HL-60 (cell line): ENCODE measurements at regions not wholly inside any gene's neighbourhood (a gene's known extent, or its start where the extent isn't known, plus 50 kb on each side); places are given as distances from the start of the nearest gene placed in this dataset.

ENCODE experiments used
- GABPA ChIP-seq: IDR thresholded peaks from 2 replicates; pipeline ENCODE4 v1.6.1; 2012; ENCODE audit warnings: low read depth
- POLR2AphosphoS5 ChIP-seq: IDR thresholded peaks from 2 replicates; pipeline ENCODE4 v1.6.1; 2012; ENCODE audit warnings: low read depth
- SPI1 ChIP-seq: IDR thresholded peaks from 2 replicates; pipeline ENCODE4 v1.6.1; 2012; ENCODE audit warnings: low read depth, mild to moderate bottlenecking, borderline replicate concordance
- TF ChIP-seq, protein P1 (sequence below): IDR thresholded peaks from one replicate; pipeline ENCODE4 v1.5.1; 2011; ENCODE audit warnings: low read length, control low read depth, inconsistent platforms; ENCODE audit not compliant: insufficient read depth

DNA sequence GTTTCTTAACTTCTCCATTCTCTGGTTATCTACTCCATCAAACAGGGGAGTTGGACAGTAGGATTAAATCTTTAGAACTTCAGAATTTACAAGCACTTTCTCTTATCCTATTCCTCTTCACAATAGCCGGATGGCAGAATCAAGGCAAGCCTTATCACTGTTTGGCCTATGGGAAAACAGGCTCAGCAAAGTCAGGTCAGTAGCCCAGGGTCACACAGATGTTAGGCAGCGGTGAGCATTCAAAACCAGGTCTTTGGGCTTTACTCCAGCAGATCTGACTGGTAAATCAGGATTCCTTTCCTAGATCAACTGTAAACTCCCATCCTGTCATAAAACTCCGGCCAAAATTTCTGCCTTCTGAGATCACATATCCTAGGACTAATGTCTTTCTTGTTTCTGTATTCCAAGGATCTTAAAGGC lies 258.4 kb downstream of the OPA1 start:
- TF ChIP-seq, protein P1, sequence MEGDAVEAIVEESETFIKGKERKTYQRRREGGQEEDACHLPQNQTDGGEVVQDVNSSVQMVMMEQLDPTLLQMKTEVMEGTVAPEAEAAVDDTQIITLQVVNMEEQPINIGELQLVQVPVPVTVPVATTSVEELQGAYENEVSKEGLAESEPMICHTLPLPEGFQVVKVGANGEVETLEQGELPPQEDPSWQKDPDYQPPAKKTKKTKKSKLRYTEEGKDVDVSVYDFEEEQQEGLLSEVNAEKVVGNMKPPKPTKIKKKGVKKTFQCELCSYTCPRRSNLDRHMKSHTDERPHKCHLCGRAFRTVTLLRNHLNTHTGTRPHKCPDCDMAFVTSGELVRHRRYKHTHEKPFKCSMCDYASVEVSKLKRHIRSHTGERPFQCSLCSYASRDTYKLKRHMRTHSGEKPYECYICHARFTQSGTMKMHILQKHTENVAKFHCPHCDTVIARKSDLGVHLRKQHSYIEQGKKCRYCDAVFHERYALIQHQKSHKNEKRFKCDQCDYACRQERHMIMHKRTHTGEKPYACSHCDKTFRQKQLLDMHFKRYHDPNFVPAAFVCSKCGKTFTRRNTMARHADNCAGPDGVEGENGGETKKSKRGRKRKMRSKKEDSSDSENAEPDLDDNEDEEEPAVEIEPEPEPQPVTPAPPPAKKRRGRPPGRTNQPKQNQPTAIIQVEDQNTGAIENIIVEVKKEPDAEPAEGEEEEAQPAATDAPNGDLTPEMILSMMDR, result no peak
- TF ChIP-seq GABPA (no peak), POLR2AphosphoS5 (no peak), SPI1 (no peak)
